ENCODE measurements at regions not wholly inside any gene's neighbourhood (a gene's known extent, or its start where the extent isn't known, plus 50 kb on each side); places are given as distances from the start of the nearest gene placed in this dataset.

GRCh38 chr2:133713049-133713580 lies 144.9 kb upstream of the NCKAP5 start:
- Histone ChIP-seq H2AFZ (ENCODE audit: low read depth, low read length, poor library complexity, severe bottlenecking) (no peak overlapping the region), H3K4me3 (replicated peaks in 1 of 2; ENCODE audit: low read depth in 1 of 2, low read length in 2 of 2) (no peak overlapping the region), H3K9me2 (ENCODE audit: insufficient read depth) (no peaks in the 10 kb centered on the region), H3K9ac (ENCODE audit: low read length) (no peak overlapping the region), H3K27me3 (ENCODE audit: insufficient read depth, low read length) (no peaks in the 10 kb centered on the region), H4K20me1 (ENCODE audit: insufficient read depth) (no peaks in the 10 kb centered on the region), H3K4me2 (ENCODE audit: low read length) (no peak overlapping the region), H3K79me2 (ENCODE audit: insufficient read depth, low read length) (no peaks in the 10 kb centered on the region), H3K4me1 (ENCODE audit: control insufficient read depth in 1 of 2, insufficient read depth in 2 of 2, low read length in 2 of 2) (no peaks in the 10 kb centered on the region), H3K9me3 (ENCODE audit: control insufficient read depth in 1 of 2, insufficient read depth in 1 of 2, low read depth in 1 of 2, low read length in 2 of 2) (peaks cover 7% of the 10 kb centered on the region in 2 experiments; a peak in 2 of 4 replicates), H3K27ac (ENCODE audit: low read depth, low read length) (no peak overlapping the region), H3K36me3 (ENCODE audit: control insufficient read depth in 1 of 2, insufficient read depth in 2 of 2, low read length in 2 of 2) (no peaks in the 10 kb centered on the region)
- intact Hi-C loops (cut with micrococcal nuclease) = no loop called here
- BruUV-seq (replicated peaks) = no TSS peak
- no peak for ATAC-seq
- DNase-seq (ENCODE audit: low read depth, low spot score) = no peak
- CTCF ChIA-PET = no interaction called here
- no peak for TF ChIP-seq ATF3 (IDR thresholded peaks at IDR 0.05)
- TF ChIP-seq RAD21 (IDR thresholded peaks at IDR 0.05; ENCODE audit: low read depth) = no peak
- no peak for TF ChIP-seq POLR2AphosphoS5 (IDR thresholded peaks at IDR 0.05; ENCODE audit: low read depth, low read length)
- no peak for TF ChIP-seq ZNF274 (IDR thresholded peaks at IDR 0.05; ENCODE audit: low read depth, low read length)
- TF ChIP-seq YY1 (IDR thresholded peaks at IDR 0.05; ENCODE audit: extremely low read depth, insufficient replicate concordance, low read depth, low read length) = no peak
- POLR2A ChIA-PET = no interaction called here
- RAD21 ChIA-PET (ENCODE audit: low non-redundant PET in 1 of 2, low total read pairs in 2 of 2, uncharacterized antibody in 2 of 2, unreplicated experiment in 2 of 2) = no interaction called here

- no peak overlapping the region for H3K27ac ChIP-seq (ENCODE audit: low read depth, low read length)
- no peaks in the 10 kb centered on the region for H3K36me3 ChIP-seq (ENCODE audit: control insufficient read depth in 1 of 2, insufficient read depth in 2 of 2, low read length in 2 of 2)
- H3K4me3 ChIP-seq (replicated peaks in 1 of 2; ENCODE audit: low read depth in 1 of 2, low read length in 2 of 2) = no peak overlapping the region
- H3K9me2 ChIP-seq (ENCODE audit: insufficient read depth) = no peaks in the 10 kb centered on the region
- DNase-seq (ENCODE audit: low read depth, low spot score) = no peak
- no peak overlapping the region for H2AFZ ChIP-seq (ENCODE audit: low read depth, low read length, poor library complexity, severe bottlenecking)
- H3K79me2 ChIP-seq (ENCODE audit: insufficient read depth, low read length) = no peaks in the 10 kb centered on the region
- TF ChIP-seq ELF1 (IDR thresholded peaks at IDR 0.05; ENCODE audit: borderline replicate concordance, low read depth) (no peak), POLR2AphosphoS5 (IDR thresholded peaks at IDR 0.05; ENCODE audit: low read depth, low read length) (no peak), ATF3 (IDR thresholded peaks at IDR 0.05) (no peak), YY1 (IDR thresholded peaks at IDR 0.05; ENCODE audit: extremely low read depth, insufficient replicate concordance, low read depth, low read length) (no peak), MAX (IDR thresholded peaks at IDR 0.05) (no peak), REST (IDR thresholded peaks at IDR 0.05; ENCODE audit: low read depth) (no peak), TCF7L2 (IDR thresholded peaks at IDR 0.05; ENCODE audit: borderline replicate concordance, extremely low read depth, insufficient read depth, insufficient read length) (no peak), ZFX (IDR thresholded peaks at IDR 0.05) (no peak)
- H3K4me1 ChIP-seq (ENCODE audit: control insufficient read depth in 1 of 2, insufficient read depth in 2 of 2, low read length in 2 of 2) = no peaks in the 10 kb centered on the region
- intact Hi-C loops (cut with micrococcal nuclease) = no loop called here
- ChIA-PET POLR2A (no interaction called here), RAD21 (ENCODE audit: low non-redundant PET in 1 of 2, low total read pairs in 2 of 2, uncharacterized antibody in 2 of 2, unreplicated experiment in 2 of 2) (no interaction called here), CTCF (no interaction called here)
- H4K20me1 ChIP-seq (ENCODE audit: insufficient read depth) = no peaks in the 10 kb centered on the region
- no TSS peak for BruUV-seq (replicated peaks)
- no peaks in the 10 kb centered on the region for H3K27me3 ChIP-seq (ENCODE audit: insufficient read depth, low read length)
- H3K4me2 ChIP-seq (ENCODE audit: low read length) = no peak overlapping the region
- no peak overlapping the region for H3K9ac ChIP-seq (ENCODE audit: low read length)
- H3K9me3 ChIP-seq (ENCODE audit: control insufficient read depth in 1 of 2, insufficient read depth in 1 of 2, low read depth in 1 of 2, low read length in 2 of 2) = no peaks in the 10 kb centered on the region
- ATAC-seq = no peak
Measured at GRCh38 chr2:133716166-133716565, 147.9 kb upstream of the NCKAP5 start.
